Activated T-cell treated with anti-CD3 and anti-CD28 coated beads, Interleukin-2, amount 50 U/mL, for 4 hours (primary cell): ENCODE measurements at regions not wholly inside any gene's neighbourhood (a gene's known extent, or its start where the extent isn't known, plus 50 kb on each side); places are given as distances from the start of the nearest gene placed in this dataset.
"Not testable (repeated sequence)": the region's sequence is repeated elsewhere in the genome, so short reads cannot be mapped to it uniquely, and the experiment has no call there.

Experiments used
- ATAC-seq, 2 donors: fragments of 200-7000 bp; cut with Tn5 transposase; one replicate each; pipeline ENCODE4 v1.10.0; 2021
- DNase-seq: peaks from one replicate; pipeline ENCODE4 v3.0.0-alpha.2; 2020
- H3K27me3 Mint-ChIP-seq: one replicate; pipeline ENCODE4 v1.8.0; 2021; ENCODE audit warnings: low read depth, mixed read lengths
- H3K36me3 Mint-ChIP-seq: one replicate; pipeline ENCODE4 v1.8.0; 2022; ENCODE audit warnings: mixed read lengths; ENCODE audit not compliant: insufficient read depth
- H3K4me1 Mint-ChIP-seq: one replicate; pipeline ENCODE4 v1.8.0; 2021; ENCODE audit warnings: low read depth, mixed read lengths
- H3K4me3 Mint-ChIP-seq: one replicate; pipeline ENCODE4 v1.8.0; 2021; ENCODE audit warnings: mild to moderate bottlenecking, moderate library complexity, mixed read lengths
- H3K9me3 Mint-ChIP-seq: one replicate; pipeline ENCODE4 v1.8.0; 2021; ENCODE audit warnings: mixed read lengths

GRCh38 chr2:31813016-31813415 lies 197.8 kb downstream of the MEMO1 start:
- no peaks in the 10 kb centered on the region for H3K36me3 Mint-ChIP-seq
- no peak for ATAC-seq
- no peak for DNase-seq
- H3K4me1 Mint-ChIP-seq = peaks cover 15% of the 10 kb centered on the region
- no peak overlapping the region for H3K4me3 Mint-ChIP-seq
- H3K27me3 Mint-ChIP-seq = no peaks in the 10 kb centered on the region
- peaks cover 5% of the 10 kb centered on the region for H3K9me3 Mint-ChIP-seq

DNA sequence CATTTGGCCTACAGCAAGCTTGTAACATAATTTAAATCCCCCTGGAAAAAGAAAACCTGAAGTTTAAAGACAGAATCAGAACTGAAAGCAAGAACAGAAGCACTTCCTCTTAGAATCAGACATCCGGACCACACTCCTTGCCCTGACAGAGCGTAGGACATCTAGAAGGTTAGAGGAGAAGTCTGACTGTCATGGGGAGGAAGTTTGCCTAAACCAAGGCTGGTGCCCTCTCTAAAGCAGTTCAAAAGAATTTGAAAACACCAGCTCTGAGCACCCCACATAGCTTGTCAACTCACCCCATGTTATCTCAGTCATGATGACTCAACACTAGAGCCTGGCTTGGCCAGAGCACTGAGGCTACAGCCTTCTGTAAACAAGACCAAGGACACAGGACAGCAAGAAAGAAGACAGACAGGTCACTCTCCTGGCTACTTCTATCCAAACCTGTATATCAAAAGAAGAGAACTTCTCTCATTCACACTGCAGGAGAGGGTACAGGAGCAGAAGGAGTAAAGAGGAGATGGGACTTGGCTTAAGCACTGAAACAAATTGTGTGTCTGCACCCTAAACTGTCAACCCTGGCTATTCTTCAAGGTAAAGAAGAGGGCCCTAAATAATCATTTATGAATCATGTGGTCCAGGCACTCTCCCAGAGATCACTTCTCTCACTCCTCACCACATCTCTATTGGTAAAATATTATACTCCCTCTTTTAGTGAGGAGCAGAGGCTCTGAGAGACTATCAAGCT lies 198.6 kb downstream of the MEMO1 start:
- DNase-seq (no peak), ATAC-seq (peak; percentile 50 to 58)
- no peaks in the 10 kb centered on the region for H3K9me3 Mint-ChIP-seq
- peak overlapping the region; percentile 45 for H3K4me3 Mint-ChIP-seq
- H3K36me3 Mint-ChIP-seq = no peaks in the 10 kb centered on the region
- peaks cover 15% of the 10 kb centered on the region for H3K4me1 Mint-ChIP-seq
- no peaks in the 10 kb centered on the region for H3K27me3 Mint-ChIP-seq

- DNase-seq (no peak), ATAC-seq (no peak)
- Mint-ChIP-seq H3K9me3 (no peaks in the 10 kb centered on the region), H3K4me1 (peaks cover 15% of the 10 kb centered on the region), H3K4me3 (peak overlapping the region; percentile 3), H3K27me3 (no peaks in the 10 kb centered on the region), H3K36me3 (no peaks in the 10 kb centered on the region)
Observed at GRCh38 chr2:31811482-31811881, 199.3 kb downstream of the MEMO1 start.

- Mint-ChIP-seq H3K4me1 (peaks cover 15% of the 10 kb centered on the region), H3K36me3 (no peaks in the 10 kb centered on the region), H3K4me3 (no peak overlapping the region), H3K9me3 (no peaks in the 10 kb centered on the region), H3K27me3 (peaks cover 2% of the 10 kb centered on the region)
- DNase-seq = no peak
- no peak for ATAC-seq
Observed at GRCh38 chr2:31810200-31810917, 200.4 kb downstream of the MEMO1 start.

GRCh38 chr2:31805688-31806087 lies 205.1 kb downstream of the MEMO1 start:
- Mint-ChIP-seq H3K4me3 (no peak overlapping the region), H3K4me1 (no peaks in the 10 kb centered on the region), H3K27me3 (peaks cover 4% of the 10 kb centered on the region), H3K36me3 (no peaks in the 10 kb centered on the region), H3K9me3 (no peaks in the 10 kb centered on the region)
- ATAC-seq = no peak
- DNase-seq = no peak

DNA sequence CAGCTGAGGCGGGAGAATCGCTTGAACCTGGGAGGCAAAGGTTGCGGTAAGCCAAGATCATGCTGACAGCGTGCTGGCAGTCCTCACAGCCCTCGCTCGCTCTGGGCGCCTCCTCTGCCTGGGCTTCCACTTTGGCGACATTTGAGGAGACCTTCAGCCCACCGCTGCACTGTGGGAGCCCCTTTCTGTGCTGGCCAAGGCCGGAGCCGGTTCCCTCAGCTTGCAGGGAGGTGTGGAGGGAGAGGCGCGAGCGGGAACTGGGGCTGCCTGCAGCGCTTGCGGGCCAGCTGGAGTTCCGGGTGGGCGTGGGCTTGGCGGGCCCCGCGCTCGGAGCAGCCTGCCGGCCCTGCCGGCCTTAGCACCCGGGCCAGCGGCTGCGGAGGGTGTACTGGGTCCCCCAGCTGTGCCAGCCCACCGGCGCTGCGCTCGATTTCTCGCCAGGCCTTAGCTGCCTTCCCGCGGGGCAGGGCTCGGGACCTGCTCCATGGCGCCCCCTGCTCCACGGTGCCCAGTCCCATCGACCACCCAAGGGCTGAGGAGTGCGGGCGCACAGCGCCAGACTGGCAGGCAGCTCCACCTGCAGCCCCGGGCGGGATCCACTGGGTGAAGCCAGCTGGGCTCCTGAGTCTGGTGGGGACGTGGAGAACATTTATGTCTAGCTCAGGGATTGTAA lies 207.2 kb downstream of the MEMO1 start:
- ATAC-seq, H3K9me3 Mint-ChIP-seq, H3K4me1 Mint-ChIP-seq, DNase-seq, H3K36me3 Mint-ChIP-seq, H3K27me3 Mint-ChIP-seq, H3K4me3 Mint-ChIP-seq: not testable (repeated sequence)

DNA sequence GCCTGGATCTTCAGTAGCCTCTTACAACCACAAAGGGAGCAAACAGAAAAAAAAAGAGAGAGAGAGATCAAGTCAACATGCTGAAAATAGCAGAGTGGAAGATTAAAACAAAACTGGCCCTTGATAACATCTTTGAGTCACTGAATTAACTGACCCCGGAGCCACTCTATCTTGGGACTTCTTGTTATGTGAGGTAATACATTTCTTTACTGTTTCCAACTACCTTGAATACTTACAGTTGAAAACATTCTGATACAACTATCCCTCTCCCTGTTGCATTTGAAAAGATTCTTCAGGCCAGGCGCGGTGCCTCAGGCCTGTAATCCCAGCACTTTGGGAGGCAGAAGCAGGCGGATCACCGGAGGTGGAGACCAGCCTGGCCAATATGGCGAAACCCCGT lies 208.1 kb downstream of the MEMO1 start:
- H3K9me3 Mint-ChIP-seq = peaks cover 7% of the 10 kb centered on the region
- H3K4me3 Mint-ChIP-seq = no peak overlapping the region
- H3K27me3 Mint-ChIP-seq = peaks cover 6% of the 10 kb centered on the region
- H3K4me1 Mint-ChIP-seq = no peaks in the 10 kb centered on the region
- H3K36me3 Mint-ChIP-seq = no peaks in the 10 kb centered on the region
- no peak for DNase-seq
- ATAC-seq = no peak

DNA sequence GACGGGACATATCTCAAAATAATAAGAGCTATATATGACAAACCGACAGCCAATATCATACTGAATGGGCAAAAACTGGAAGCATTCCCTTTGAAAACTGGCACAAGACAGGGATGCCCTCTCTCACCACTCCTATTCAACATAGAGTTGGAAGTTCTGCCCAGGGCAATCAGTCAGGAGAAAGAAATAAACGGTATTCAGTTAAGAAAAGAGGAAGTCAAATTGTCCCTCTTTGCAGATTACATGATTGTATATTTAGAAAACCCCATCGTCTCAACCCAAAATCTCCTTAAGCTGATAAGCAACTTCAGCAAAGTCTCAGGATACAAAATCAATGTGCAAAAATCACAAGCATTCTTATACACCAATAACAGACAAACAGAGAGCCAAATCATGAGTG lies 211.5 kb downstream of the MEMO1 start:
- not testable (repeated sequence) for H3K36me3 Mint-ChIP-seq, H3K4me1 Mint-ChIP-seq, ATAC-seq, H3K4me3 Mint-ChIP-seq, H3K9me3 Mint-ChIP-seq, H3K27me3 Mint-ChIP-seq, DNase-seq

- DNase-seq (no peak), ATAC-seq (no peak)
- no peaks in the 10 kb centered on the region for H3K4me1 Mint-ChIP-seq
- H3K4me3 Mint-ChIP-seq = no peak overlapping the region
- H3K27me3 Mint-ChIP-seq = peaks cover 13% of the 10 kb centered on the region
- H3K9me3 Mint-ChIP-seq = peaks cover 3% of the 10 kb centered on the region
- no peaks in the 10 kb centered on the region for H3K36me3 Mint-ChIP-seq
Observed at GRCh38 chr2:31788273-31788672, 207.5 kb upstream of the SRD5A2 start.

- no peak overlapping the region for H3K4me3 Mint-ChIP-seq
- DNase-seq (no peak), ATAC-seq (no peak)
- H3K9me3 Mint-ChIP-seq = peaks cover 13% of the 10 kb centered on the region
- no peaks in the 10 kb centered on the region for H3K4me1 Mint-ChIP-seq
- no peaks in the 10 kb centered on the region for H3K36me3 Mint-ChIP-seq
- H3K27me3 Mint-ChIP-seq = peaks cover 13% of the 10 kb centered on the region
Observed at GRCh38 chr2:31785876-31786275, 205.1 kb upstream of the SRD5A2 start.

GRCh38 chr2:31784868-31785267 lies 204.1 kb upstream of the SRD5A2 start:
- no peak overlapping the region for H3K4me3 Mint-ChIP-seq
- ATAC-seq (no peak), DNase-seq (no peak)
- peaks cover 8% of the 10 kb centered on the region for H3K27me3 Mint-ChIP-seq
- peaks cover 15% of the 10 kb centered on the region for H3K9me3 Mint-ChIP-seq
- H3K36me3 Mint-ChIP-seq = no peaks in the 10 kb centered on the region
- no peaks in the 10 kb centered on the region for H3K4me1 Mint-ChIP-seq

GRCh38 chr2:31783446-31784091 lies 202.8 kb upstream of the SRD5A2 start:
- peaks cover 15% of the 10 kb centered on the region for H3K9me3 Mint-ChIP-seq
- peaks cover 11% of the 10 kb centered on the region for H3K27me3 Mint-ChIP-seq
- not testable (repeated sequence) for H3K4me3 Mint-ChIP-seq, H3K4me1 Mint-ChIP-seq, ATAC-seq, DNase-seq, H3K36me3 Mint-ChIP-seq

GRCh38 chr2:31778153-31778552 lies 197.4 kb upstream of the SRD5A2 start:
- ATAC-seq = no peak
- Mint-ChIP-seq H3K4me3 (no peak overlapping the region), H3K36me3 (no peaks in the 10 kb centered on the region), H3K27me3 (peaks cover 6% of the 10 kb centered on the region), H3K9me3 (peaks cover 12% of the 10 kb centered on the region), H3K4me1 (no peaks in the 10 kb centered on the region)
- no peak for DNase-seq

DNA sequence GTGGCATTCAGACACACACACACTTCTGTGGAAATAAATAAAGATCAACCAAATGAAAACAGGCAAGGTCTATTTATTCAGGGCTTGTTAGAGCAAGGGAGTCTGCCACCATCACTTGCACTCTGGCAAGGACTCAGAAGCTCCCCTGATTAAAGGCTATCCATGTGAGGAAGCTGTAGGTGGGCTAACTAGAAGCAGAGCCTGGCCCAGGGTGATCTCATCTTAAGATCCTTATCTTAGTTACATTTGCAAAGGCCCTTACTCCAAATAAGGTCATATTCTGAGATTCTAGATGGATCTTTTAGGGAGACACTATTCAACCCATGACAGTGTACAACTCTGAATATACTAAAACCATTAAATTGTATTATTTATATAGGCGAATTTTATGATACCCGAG lies 190.0 kb upstream of the SRD5A2 start:
- no peak overlapping the region for H3K4me3 Mint-ChIP-seq
- DNase-seq (no peak), ATAC-seq (no peak)
- no peaks in the 10 kb centered on the region for H3K9me3 Mint-ChIP-seq
- no peaks in the 10 kb centered on the region for H3K36me3 Mint-ChIP-seq
- no peaks in the 10 kb centered on the region for H3K4me1 Mint-ChIP-seq
- H3K27me3 Mint-ChIP-seq = no peaks in the 10 kb centered on the region
